GM19468 (cell line): ENCODE measurements at regions not wholly inside any gene's neighbourhood (a gene's known extent, or its start where the extent isn't known, plus 50 kb on each side); places are given as distances from the start of the nearest gene placed in this dataset.
"Not testable (repeated sequence)": the region's sequence is repeated elsewhere in the genome, so short reads cannot be mapped to it uniquely, and the experiment has no call there.

Experiments
- ATAC-seq: cut with Tn5 transposase; IDR thresholded peaks from one replicate; pipeline ENCODE4 v1.9.1; 2021; ENCODE audit warnings: mild to moderate bottlenecking, moderate library complexity, moderate number of reproducible peaks; ENCODE audit not compliant: unreplicated experiment; ENCODE audit errors: extremely low read depth

DNA sequence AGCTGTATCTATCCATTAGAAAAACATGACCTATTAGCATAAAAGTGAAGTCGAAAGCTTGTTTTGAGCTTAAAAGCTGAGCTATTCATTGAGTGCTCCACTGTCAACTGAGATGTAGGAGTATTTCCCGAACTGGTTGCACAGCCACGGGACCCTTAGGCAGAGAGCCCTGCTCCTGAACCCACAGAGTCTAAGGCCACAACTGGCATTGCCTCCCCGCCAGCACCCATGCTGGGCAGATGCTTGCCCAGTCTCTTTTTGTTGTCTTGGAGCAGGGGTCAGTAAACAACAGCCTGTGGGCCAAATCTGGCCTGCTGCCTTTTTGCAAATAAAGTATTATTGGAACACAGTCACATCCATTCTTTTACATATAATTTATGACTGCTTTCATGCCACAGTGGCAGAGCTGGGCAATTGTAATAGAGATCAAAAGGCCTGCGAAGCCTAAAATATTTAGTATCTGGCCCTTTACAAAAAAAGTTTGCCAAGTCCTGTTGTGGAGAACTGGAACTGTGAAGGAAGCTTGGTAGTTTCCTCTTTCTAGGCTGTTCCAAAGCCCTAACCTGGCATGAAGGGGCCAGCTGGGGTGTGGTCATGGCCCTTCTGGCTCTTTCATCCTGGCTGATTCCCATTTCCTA, 58.4 kb upstream of the WAPL start:
- no peak for ATAC-seq

DNA sequence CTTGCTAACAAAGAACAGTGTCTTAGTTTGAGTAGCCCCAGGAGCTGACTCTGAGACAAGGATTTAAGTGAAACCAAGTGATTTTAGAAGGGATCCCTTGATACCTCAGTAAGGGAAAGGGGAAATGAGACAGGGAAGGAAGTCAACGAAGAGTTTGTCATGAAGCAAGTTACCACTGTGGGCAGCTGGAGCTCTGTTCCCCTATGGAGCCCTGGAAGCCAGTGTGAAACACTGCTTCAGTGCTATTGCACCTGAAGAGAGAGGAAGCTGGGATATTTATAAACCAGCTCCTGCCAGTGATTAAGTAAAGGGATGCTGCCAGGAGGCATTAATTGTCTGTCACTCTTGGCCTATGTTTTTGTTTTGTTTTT, 58.9 kb upstream of the WAPL start:
- ATAC-seq: no peak

DNA sequence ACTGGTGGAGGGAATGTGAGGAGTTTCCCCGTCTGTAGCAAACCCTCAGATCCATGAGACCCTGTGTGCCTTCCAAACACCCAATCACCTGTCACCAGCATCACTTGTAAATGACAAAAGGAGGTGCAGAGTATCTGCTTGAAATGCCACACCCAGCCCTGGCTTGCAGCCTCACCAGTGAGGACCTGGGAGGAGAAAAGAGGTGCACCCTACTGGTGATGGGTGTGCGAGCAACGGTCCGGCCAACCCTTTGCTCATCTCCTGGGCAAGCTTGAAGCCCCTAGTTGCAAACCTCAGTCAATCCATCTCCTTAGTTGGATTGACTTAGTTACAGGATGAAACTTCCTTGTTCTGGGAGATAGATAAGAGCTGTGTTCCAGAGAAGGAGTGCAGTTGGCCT, 62.4 kb upstream of the WAPL start:
- ATAC-seq: peak; percentile 48

DNA sequence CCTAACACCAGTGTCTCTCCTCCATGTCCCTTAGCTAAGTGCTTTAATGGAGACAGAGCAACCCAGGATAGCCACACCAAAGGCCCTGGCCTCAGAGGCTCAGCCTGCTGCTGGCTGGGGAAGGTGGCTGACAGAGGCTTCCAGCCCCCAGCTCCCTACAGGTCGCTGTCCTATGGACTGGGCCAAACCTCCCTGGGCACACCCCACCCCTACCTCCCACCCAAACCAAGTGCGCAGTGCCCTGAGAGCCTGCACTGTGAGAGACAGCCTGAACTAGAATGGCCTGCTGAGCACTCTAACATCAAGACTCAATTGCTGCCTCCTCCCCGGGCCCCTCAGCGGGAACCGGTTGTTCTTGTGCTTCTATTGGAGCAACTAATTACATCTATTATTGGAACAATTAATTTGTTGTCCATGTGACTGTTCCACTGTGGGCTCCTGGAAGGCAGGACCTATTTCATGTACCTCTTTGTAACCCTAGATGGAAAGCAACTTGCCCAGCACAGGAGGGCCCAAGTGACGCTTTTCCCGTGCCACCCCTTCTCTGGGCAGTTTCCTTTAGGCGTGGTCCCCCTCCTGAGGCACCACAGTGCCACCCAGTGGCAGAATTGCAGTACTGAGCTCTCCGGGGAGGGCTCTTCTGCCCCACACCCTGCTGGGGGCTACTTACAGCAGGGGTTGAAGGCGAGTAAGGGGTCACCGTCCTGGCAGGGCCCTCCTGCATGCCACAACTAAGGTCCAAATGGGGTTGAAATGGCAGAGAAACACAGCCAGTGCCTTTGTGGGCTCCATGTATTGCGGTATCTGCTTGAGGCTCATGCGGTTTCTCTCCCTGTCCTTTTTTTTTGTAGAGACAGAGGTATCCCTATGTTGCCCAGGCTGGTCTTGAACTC, 63.7 kb upstream of the WAPL start:
- peak; percentile 79 for ATAC-seq

DNA sequence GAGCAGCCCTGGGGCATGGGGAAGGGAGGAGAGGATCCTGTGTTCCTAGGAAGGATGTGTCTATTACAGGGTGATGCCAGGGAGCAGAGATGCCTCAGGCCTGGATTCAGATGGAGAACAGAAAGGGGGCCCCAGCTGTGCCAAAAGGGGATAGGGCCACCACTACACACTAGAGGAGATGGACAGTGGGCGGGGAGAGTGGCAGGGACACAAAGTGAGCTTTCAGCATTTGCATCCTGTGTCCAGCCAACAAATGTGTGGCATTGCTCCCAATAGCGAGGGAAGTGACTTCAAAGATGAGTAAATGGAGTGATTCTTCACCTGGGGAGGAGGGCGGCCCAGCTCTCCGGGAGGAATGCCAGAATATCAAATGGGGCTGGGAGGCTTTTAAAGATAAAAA, 64.9 kb upstream of the WAPL start:
- ATAC-seq: no peak

DNA sequence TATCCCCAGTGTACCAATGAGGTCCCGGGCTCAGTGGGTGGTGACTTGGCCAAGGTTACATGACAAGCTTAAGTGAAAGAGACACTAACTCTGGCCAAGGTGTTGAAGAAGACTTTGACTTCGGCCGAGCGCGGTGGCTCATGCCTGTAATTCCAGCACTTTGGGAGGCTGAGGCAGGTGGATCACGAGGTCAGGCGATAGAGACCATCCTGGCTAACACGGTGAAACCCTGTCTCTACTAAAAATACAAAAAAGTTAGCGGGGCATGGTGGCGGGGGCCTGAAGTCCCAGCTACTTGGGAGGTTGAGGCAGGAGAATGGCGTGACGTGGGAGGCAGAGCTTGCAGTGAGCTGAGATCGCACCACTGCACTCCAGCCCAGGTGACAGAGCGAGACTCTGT, 65.6 kb upstream of the OPN4 start:
- not testable (repeated sequence) for ATAC-seq

DNA sequence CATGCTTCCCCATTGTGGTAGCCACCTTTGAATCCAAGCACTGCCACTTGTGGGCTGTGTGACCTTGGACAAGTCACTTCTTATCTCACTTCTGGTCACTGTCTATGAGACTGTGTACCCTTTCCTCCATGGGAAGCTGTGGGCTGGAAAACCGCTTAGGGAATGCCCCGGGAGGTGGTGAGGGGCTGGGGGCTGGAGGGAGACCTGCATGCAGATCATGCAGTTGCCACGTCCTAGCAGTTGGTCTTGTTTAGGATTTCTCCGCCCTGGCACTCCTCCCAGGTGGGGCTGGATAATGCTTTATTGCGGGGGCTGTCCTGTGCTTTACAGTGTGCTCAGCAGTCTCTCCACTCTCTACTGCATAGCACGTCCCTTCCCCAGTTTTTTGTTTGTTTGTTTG, 62.9 kb upstream of the OPN4 start:
- no peak for ATAC-seq

DNA sequence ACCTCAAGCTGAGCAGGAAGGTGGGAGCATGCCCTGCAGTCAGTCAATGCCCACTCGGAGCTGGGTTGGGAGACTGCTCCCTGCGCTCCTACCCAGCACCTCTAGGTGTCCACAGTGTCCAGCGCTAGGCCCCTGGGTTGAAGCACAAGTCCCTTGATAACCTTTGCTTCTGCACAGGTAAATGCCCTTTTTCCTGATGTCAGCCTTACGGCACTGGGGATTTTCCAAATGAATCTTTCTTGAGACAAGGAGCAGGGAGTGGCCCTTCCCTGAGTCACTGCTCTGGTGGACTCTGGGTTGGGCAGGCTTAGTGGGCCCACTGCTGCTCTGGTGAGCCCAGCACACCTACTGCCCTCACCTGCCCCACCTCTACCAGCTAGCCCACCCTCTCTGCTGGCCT, 61.9 kb upstream of the OPN4 start:
- no peak for ATAC-seq

DNA sequence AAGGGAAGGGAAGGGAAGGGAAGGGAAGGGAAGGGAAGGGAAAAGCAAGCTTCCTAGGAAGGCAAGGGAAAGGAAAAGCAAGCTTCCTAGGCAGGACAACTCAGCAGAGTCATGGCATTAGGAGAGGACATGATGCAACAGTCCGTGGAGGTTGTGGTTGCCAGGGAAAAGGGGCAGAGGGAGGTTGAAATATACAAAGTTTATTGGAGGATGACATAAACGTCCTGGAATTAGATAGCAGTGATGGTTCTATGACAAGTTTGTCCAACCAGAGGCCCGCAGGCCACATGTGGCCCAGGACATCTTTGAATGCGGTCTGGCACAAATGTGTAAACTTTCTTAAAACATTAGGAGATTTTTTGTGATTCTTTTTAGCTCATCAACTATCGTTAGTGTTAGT, 59.8 kb upstream of the OPN4 start:
- ATAC-seq: no peak

DNA sequence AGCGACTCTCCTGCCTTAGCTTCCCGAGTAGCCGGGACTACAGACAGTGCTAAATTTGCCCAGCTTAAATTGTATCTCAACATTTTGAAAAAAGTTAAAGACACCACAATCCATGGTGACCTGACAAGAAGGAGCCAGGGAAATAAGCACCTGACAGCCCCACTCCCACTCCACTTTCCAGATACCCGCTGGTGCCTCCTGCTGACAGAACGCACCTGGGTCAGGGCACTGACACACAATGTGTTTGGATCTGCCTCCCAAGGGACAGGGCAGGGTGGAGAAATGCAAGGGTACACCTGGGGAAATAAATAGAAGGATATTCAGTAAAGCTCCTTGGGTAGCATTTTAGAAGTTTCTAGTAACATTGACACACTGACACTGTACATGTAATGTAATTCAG, 58.9 kb upstream of the OPN4 start:
- ATAC-seq: no peak

DNA sequence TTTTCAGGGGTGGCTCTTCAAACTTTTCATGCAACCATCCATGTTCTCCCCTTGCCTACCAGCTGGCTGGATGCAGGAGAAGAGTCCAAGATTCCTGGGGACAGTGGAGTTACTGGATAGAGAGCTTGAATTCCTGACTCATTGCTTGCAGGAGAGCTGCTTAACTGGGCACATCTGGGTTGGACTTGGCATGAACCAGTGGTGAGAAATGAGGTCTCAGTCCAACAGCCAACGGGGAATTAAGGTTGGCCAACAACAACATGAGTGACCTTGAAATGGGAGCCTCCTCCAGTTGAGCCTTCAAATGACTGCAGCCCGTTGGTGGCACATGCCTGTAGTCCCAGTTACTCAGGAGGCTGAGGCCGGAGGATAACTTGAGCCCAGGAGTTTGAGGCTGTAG, 58.1 kb upstream of the OPN4 start:
- ATAC-seq: no peak

DNA sequence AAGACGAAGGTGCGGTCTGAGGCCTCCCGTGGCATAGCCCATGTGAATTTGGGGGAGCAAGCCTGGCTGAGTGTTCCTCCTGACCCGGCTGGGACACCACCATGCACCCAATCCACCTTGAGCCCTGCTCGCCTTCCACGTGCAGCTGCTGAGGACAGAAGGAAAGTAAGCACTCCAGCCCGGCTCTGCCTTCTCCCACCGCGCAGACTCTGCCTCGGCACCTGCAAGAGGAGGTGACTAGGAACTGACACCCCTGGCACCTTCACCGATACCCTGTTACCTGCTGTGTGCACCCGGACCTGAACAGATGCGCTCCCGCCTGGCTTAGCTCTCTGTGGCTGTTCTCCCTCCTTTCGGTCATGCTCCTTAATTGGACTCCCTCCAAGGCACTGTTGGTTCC, 57.0 kb upstream of the OPN4 start:
- no peak for ATAC-seq

DNA sequence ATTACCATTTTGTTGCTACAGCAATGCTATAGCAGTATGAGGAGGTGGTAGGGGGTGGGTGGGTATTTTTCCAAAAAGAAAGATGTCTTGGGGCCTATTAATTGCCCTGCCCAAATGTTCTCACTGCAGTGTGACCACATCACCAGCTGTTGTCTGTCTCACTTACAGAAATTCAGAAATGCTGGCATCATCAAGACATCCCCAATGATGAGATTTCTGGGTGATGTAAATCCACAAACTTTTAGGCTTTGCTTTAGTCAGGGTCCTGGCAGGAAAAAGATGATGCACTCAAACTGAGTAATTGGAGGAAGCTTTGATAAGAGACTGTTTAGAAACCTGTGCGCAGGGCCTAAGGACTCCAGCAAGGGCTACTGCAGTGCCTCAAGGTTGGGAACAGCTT, 56.2 kb upstream of the OPN4 start:
- no peak for ATAC-seq

DNA sequence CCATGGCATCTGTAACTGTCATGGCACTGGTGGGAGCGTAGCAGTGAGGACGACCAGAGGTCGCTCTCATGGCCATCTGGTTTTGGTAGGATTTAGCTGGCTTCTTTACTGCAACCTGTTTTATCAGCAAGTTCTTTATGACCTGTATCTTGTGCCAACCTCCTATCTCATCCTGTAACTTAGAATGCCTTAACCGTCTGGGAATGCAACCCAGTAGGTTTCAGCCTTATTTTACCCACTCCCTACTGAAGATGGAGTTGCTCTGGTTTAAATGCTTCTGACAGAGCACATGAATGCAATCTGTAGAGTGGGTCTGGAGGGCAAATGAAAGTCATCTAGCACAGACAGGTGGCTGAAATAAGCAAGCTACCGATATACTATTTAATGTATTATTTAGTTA, 55.3 kb upstream of the OPN4 start:
- ATAC-seq: no peak

DNA sequence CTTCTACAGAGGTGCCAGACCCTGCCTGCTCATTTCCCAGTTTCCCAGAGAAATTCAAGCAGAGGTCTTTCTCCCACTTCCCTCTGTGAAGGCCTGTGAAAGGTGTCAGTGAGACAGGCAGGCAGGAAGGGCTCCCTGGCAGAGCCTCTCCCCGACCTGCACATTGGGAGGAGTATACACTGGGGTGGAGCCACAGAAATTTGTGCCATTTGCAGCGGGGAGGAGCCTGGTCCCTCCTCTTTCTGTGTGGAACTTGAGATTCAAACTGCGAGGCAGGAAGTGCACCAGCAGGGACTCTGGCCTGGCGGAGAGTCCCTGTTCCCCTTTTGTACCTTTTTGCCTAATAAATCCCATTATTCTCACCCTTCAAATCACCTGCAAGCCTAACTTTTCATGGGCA, 54.6 kb upstream of the OPN4 start:
- no peak for ATAC-seq

DNA sequence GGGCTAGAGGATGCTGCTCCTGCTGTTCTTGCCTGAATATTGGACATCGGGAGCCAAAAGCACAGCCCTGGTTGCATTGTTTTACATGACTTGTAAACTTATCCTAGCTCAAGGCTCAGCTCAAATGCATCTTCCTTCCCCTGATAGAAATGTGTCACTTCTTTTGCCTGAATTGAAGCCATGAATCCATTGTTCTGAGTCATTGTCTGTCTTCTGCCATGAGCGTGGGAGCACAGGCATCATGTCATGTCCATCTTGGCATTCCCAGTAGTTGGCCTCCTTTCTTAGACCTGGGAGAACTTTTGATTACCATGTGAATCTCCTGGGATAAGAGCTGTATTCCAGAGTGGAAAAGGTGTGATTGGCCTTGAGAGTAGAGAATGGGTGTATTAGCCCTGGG, 54.1 kb upstream of the OPN4 start:
- no peak for ATAC-seq

DNA sequence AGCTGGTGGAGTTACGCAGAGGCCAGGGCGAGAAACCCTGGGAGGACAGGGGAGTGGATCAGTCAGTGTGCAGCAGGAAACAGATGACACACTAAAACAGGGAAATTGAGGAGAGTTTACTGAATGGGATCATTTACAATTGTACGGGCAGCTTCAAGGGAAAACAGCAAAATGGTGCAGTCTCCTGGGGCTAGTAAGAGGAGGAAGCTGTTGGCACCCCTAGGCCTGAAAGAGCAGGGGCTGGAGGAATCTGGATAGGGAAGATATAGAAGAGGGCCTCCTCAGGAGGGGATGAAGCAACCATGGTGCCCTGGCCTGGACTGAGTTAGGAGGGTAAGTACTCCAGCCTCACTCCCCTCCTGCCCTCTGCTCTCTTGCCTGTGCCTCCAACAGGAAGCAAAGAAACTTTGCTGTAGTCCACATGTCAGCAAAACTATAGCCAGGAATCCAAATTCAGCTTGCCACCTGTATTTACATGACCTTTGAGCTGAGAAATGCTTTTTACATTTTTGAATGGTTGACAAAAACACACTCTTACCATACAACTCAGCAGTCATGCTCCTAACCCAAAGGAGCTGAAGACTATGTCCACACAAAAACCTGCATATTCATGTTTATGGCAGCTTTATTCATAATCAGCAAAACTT, 52.3 kb upstream of the OPN4 start:
- no peak for ATAC-seq

DNA sequence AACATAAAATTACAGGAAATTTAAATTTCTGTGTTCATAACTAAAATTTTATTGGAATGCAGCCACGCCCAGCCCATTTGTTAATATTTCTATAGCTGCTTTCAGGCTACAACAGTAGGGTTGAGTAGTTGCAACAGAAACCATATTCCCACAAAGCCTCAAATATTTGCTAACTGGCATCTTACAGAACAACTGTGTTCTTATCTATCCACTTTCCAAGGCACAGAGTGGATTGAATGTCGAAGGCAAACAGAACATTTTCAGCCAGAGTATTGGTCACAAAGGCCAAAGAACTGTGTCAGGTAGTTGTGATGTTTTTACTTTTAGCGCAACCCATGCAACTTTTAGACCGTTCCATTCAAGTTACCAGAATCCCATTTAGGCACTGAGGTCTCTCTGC, 51.1 kb upstream of the OPN4 start:
- ATAC-seq: no peak
